Cerebellar cortex (tissue), 1 donor: ENCODE measurements at regions not wholly inside any gene's neighbourhood (a gene's known extent, or its start where the extent isn't known, plus 50 kb on each side); places are given as distances from the start of the nearest gene placed in this dataset.
"Not testable (repeated sequence)": the region's sequence is repeated elsewhere in the genome, so short reads cannot be mapped to it uniquely, and the experiment has no call there.

Experiments
- DNase-seq: peaks from one replicate; pipeline ENCODE4 v3.0.0-alpha.2; 2015; ENCODE audit warnings: low spot score

DNA sequence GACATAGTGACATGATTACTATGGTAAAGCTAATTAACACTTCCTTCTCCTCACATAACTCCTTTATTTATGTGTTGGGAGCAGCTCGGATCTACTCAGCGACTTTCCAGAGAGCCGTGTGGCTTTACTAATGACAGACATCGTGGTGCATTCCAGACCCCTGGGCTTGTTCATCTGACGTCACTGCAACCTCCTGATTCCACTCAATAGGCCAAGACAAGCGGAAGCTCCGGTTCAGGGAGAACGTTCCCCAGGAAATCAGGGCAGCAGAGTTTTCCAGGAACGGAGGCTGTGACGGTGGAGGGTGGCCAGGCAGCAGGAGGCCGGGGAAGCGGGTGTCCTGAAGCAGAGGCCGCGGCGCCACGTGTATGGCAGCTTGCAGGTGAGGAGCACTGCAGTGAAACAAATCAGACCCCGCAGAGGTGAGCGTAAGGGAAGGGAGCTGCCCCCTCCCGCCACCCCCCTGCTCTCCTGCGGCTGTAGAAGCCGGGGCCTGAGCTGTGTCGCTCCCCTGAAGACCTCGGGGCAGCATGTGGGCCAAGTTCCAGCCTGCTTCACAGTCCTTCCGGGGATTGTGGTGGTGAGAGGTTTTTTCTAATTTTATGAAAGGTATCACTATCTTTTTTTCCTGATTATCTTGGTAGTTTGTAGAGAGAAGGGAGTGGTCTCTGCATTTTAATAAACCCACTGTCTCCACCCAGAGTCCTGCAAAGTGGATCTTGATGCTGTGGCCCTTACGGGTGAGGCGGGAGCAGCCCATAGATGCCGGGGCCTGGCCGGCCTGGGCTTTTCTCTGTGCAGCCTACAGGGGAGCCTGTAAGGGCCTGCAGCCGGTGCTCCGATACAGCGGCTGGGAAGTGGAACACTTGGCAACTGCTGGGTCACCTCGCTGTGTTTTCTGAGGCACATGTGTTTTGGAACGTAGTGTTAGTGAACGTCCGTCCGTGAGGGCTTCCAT is 220.4 kb upstream of the IRX4 start:
- DNase-seq: no peak

GRCh38 chr5:2101685-2102084 is 219.0 kb upstream of the IRX4 start:
- no peak for DNase-seq

DNA sequence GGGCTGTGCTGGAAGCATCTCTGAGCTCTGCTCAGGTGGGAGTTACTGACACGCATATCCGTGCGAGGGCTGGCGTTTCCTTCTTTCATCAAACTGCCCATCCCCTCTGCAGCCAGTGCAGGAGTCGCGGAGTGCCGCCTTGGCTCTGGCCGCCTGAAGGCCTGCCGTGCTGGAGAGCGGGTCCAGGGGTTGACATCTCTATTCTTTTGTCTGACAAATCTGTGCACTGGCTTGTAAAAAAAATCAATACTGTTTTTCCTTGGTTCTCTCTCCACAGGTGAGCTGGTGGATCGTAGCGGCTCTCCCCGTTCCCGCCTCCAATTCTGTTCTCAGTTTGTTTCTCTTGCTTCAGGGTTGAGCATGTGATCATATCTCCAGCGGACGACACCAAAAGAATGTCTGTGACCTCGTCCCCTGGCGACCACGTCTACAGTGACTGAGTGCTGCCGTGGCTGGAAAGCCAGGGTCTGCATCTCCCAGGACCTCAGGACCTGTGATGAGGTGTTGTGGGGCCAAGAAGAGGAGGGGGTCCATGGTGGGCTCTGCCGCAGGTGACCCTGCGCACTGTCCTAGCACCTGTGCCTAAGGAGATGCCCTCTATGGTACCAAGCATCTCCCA is 214.3 kb upstream of the IRX4 start:
- DNase-seq: no peak

DNA sequence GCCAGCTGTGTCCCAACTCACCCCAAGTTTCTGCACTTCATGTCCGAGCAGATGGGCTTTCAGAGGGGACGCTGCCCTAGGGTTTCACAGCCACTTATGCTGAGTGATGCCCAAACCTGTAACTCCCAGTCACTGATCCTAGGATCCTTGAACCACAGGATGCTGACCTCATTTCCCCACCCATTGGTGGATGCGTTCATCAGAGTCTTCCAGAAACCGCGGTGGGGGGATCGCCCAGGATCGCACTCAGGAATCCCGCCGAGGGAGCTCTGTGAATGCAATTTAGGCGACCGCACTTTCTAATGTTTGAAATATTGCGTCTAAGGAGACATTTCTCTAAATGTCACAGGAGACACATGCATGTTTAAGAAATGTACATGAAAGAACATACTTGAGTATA is 212.3 kb upstream of the IRX4 start:
- no peak for DNase-seq

GRCh38 chr5:2094616-2094995 is 211.9 kb upstream of the IRX4 start:
- no peak for DNase-seq

- no peak for DNase-seq
Measured at GRCh38 chr5:2093859-2094615, 211.3 kb upstream of the IRX4 start.

DNA sequence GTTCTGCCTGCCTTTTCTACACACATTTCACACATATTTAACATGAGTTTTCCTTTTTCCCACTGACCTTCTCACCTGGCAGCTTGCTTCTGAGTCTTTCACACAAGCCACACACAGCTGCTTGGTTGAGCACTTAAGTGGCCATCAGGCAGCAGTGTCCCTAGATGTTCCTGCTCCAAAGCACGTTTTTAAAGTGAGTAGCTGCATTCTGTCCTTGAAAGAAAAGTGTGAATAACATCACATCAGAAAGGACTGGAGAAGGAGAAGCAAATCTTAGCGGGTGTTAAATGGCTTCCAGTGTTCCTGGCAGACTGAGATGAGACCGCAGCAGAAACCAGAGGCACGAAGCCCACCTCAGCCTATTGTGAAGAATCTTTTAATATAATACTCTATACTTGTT is 209.2 kb upstream of the IRX4 start:
- DNase-seq: no peak

- no peak for DNase-seq
Measured at GRCh38 chr5:2087980-2088379, 205.3 kb upstream of the IRX4 start.

- no peak for DNase-seq
Measured at GRCh38 chr5:2075365-2075764, 192.6 kb upstream of the IRX4 start.

DNA sequence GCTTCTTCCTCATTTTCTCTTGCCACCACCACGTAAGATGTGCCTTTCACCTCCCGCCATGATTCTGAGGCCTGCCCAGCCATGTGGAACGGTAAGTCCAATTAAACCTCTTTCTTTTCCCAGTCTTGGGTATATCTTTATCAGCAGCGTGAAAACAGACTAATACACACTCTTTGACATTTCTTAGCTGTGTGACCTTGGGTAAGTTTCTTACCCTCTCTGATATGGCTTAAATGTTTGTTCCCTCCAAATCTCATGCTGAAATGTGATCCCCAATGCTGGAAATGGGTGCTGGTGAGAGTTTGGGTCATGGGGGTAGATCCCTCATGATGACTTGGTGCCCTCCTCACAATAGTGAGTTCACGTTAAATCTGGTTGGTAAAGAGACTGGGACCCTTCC is 188.8 kb upstream of the IRX4 start:
- DNase-seq: no peak

DNA sequence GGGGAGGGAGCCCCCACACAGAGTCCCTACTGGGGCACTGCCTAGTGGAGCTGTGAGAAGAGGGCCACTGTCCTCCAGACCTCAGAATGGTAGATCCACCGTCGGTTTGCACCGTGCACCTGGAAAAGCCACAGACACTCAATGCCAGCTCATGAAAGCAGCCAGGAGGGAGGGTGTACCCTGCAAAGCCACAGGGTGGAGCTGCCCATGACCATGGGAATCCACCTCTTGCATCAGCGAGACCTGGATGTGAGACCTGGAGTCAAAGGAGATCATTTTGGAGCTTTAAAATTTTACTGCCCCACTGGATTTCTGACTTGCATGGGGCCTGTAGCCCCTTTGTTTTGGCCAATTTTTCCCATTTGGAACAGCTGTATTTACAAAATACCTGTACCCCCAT is 188.1 kb upstream of the IRX4 start:
- DNase-seq: not testable (repeated sequence)

DNA sequence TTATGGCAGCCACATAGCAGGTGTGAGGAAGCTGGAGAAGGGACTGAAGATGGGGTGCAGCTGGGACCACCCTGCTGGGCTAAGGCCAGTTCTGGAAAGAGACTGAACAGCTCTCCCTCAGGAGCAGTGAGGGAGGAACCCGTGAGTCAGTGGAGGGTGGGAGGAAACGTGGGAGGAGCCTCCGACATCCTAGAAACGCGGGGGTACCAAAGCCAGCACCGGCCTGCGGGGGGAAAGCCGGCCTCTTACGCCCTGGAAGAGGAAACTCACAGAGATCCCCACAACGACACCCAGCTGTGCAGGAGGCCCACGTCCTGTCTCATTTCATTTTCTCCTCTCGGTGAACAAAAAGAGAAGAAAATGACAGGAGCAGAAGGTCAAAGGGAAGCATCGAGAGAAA is 185.8 kb upstream of the IRX4 start:
- no peak for DNase-seq

DNA sequence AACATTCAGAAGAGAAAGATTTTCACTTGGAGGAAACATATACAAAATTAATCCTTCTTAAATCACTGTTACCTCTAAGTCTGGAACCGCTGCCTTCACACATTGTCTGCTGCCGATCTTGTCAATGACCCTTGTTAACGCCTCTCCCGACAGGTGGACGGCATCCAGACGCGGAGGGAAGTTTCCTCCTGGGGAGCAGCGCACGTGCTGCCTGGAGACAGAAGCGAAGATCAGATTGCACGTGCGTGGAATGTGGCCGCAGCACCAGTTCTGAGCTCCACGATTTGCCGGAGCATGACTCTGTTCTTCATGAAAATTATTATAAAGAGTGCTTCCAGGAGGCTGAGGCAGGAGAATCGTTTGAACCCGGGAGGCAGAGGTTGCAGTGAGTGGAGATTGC is 183.6 kb upstream of the IRX4 start:
- no peak for DNase-seq

DNA sequence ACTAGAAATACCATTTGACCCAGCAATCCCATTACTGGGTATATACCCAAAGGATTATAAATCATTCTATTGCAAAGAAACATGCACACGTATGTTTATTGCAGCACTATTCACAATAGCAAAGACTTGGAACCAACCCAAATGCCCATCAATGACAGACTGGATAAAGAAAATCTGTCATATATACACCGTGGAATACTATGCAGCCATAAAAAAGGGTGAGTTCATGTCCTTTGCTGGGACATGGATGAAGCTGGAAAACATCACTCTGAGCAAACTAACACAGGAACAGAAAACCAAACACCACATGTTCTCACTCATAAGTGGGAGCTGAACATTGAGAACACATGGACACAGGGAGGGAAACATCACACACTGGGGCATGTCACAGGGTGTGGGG is 180.7 kb upstream of the IRX4 start:
- not testable (repeated sequence) for DNase-seq

GRCh38 chr5:2052687-2053086 is 170.0 kb upstream of the IRX4 start:
- no peak for DNase-seq

DNA sequence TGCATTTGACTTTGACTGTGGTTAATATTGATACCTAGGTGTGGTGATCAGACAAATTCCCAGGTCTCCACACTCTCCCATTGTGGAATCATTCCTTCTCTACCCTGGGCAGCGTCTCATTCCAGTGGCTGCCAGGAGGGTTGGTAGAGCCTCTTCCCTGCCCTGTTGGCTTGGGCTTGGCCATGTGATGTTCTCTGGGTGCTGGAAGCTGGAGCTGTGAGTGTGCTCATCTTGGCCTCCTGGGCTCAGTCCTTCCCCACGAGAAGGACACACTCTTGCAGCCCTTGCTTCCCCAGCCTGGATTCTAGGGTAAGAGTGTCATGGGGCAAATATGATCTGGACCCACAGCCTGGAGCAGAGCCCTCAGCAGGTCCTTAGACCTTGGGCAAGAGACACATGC is 167.2 kb upstream of the IRX4 start:
- no peak for DNase-seq

DNA sequence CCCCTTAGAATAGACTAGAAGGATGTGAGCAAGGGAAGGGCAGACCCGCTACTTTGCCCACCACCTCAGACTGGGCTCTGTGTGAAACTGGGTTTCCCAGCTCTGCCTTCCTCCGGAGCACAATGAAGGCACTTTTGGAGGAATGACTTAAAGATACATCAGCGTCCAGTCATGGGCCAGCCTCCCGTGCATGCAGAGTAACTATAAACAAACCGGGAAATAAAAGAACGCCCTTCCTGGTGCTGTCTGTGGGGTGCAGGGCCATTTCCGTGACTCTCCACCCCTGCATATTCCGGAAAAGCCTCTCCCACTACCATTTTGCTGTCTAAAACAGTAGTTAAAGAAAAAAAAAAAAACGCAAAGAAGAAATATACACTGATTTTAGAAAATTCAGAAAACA is 165.9 kb upstream of the IRX4 start:
- no peak for DNase-seq

DNA sequence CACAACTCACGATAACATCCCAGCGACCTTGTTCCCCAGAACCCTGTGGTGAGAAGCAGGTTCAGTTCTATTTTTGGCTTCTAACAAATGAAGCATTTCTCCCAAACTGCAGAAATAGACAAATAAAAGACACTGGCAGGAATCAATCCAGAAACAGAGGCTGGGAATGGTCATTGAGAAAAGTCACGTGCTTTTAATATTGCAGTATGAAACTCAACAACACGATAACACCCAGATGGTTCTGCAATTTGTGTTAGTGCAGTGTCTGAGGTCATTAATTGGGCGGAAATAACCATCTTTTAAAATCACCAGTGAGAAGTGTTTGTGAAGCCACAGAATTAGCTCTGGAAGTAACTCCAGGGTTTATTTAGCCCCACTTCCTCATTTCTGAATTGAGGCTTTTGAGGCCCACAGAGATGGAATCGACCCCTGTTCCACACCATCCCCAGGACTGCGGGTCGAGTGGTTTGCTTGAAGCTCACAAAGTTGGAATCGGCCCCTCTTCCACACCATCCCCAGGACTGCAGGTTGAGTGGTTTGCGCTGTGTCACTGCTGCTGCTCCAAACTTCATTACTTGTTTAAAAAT is 164.7 kb upstream of the IRX4 start:
- no peak for DNase-seq

- DNase-seq: no peak
Measured at GRCh38 chr5:2044041-2044440, 161.3 kb upstream of the IRX4 start.

- no peak for DNase-seq
Measured at GRCh38 chr5:2039180-2039531, 156.4 kb upstream of the IRX4 start.

GRCh38 chr5:2038321-2039179 is 155.8 kb upstream of the IRX4 start:
- peak; percentile 34 for DNase-seq

GRCh38 chr5:2036885-2037284 is 154.2 kb upstream of the IRX4 start:
- DNase-seq: no peak
